ENCODE measurements at regions not wholly inside any gene's neighbourhood (a gene's known extent, or its start where the extent isn't known, plus 50 kb on each side); places are given as distances from the start of the nearest gene placed in this dataset.
A peak's percentile ranks its signal among the peaks of the same experiment; 100 is the strongest.
"Not testable (repeated sequence)": the region's sequence is repeated elsewhere in the genome, so short reads cannot be mapped to it uniquely, and the experiment has no call there.

GRCh38 chr3:104933972-104934371, 432.7 kb upstream of the ALCAM start:
- DNase-seq (ENCODE audit: low read depth): no peak
- TF ChIP-seq CTCF (IDR thresholded peaks at IDR 0.05; ENCODE audit: insufficient read depth, low read length): no peak
- H3K4me3 ChIP-seq (ENCODE audit: low read depth, low read length): no peak overlapping the region

GRCh38 chr3:104935613-104936012, 431.1 kb upstream of the ALCAM start:
- H3K4me3 ChIP-seq (ENCODE audit: low read depth, low read length): no peak overlapping the region
- no peak for DNase-seq (ENCODE audit: low read depth)
- TF ChIP-seq CTCF (IDR thresholded peaks at IDR 0.05; ENCODE audit: insufficient read depth, low read length): no peak

- H3K4me3 ChIP-seq (ENCODE audit: low read depth, low read length): no peak overlapping the region
- DNase-seq (ENCODE audit: low read depth): peak; percentile 54
- TF ChIP-seq CTCF (IDR thresholded peaks at IDR 0.05; ENCODE audit: insufficient read depth, low read length): no peak
These were observed 427.5 kb upstream of the ALCAM start for GRCh38 chr3:104939196-104939595.

GRCh38 chr3:104941785-104942184, 424.9 kb upstream of the ALCAM start:
- no peak for TF ChIP-seq CTCF (IDR thresholded peaks at IDR 0.05; ENCODE audit: insufficient read depth, low read length)
- no peak overlapping the region for H3K4me3 ChIP-seq (ENCODE audit: low read depth, low read length)
- DNase-seq (ENCODE audit: low read depth): no peak

- no peak overlapping the region for H3K4me3 ChIP-seq (ENCODE audit: low read depth, low read length)
- no peak for TF ChIP-seq CTCF (IDR thresholded peaks at IDR 0.05; ENCODE audit: insufficient read depth, low read length)
- DNase-seq (ENCODE audit: low read depth): no peak
These were observed 422.7 kb upstream of the ALCAM start for GRCh38 chr3:104943974-104944373.

- H3K4me3 ChIP-seq (ENCODE audit: low read depth, low read length): no peak overlapping the region
- peak; percentile 69 for DNase-seq (ENCODE audit: low read depth)
- no peak for TF ChIP-seq CTCF (IDR thresholded peaks at IDR 0.05; ENCODE audit: insufficient read depth, low read length)
These were observed 418.8 kb upstream of the ALCAM start for GRCh38 chr3:104947943-104948342.

GRCh38 chr3:104949810-104950209, 416.9 kb upstream of the ALCAM start:
- DNase-seq (ENCODE audit: low read depth); H3K4me3 ChIP-seq (ENCODE audit: low read depth, low read length): not testable (repeated sequence)

Data from fibroblast of the aortic adventitia (primary cell).